ENCODE measurements at regions not wholly inside any gene's neighbourhood (a gene's known extent, or its start where the extent isn't known, plus 50 kb on each side); places are given as distances from the start of the nearest gene placed in this dataset.

- no peaks in the 10 kb centered on the region for H3K27me3 ChIP-seq
- H3K4me1 ChIP-seq (replicated peaks in 1 of 2) = no peaks in the 10 kb centered on the region
- no peak overlapping the region for H3K4me3 ChIP-seq
- intact Hi-C loops (cut with DNase I) = no loop called here
- no peak for DNase-seq
- no peak overlapping the region for H3K27ac ChIP-seq
- no peak for TF ChIP-seq CTCF (IDR thresholded peaks at IDR 0.05)
- no peak for TF ChIP-seq POLR2A (IDR thresholded peaks at IDR 0.05)
- no peaks in the 10 kb centered on the region for H3K9me3 ChIP-seq (replicated peaks in 1 of 3)
- H3K36me3 ChIP-seq (replicated peaks in 1 of 2) = no peaks in the 10 kb centered on the region
These were observed 286.8 kb upstream of the ANO3 start for GRCh38 chr11:26045082-26045481.

DNA sequence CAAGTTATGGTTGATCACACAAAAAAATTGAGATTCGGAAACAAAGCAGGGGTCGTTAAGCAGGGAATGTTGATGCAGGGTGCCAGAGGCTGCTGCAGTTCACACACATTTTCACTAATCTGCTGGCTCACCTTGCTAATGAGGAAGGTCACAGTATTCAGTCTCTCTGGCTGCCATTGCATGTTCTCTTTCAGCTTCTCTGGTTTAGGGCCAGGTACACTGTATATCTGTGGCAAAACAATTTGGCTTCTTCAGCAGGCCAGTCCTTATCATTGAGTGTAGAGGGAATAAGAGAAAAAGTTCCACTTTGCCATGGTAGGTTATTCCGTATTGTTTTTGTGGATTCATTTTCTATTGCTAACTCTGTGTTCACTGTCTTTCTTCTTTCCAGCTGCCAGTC is 283.7 kb upstream of the ANO3 start:
- Histone ChIP-seq H3K27me3 (no peaks in the 10 kb centered on the region), H3K4me3 (no peak overlapping the region), H3K27ac (no peak overlapping the region), H3K36me3 (replicated peaks in 1 of 2) (no peaks in the 10 kb centered on the region), H3K9me3 (replicated peaks in 1 of 3) (no peaks in the 10 kb centered on the region), H3K4me1 (replicated peaks in 1 of 2) (no peaks in the 10 kb centered on the region)
- 77 to 89% (median 83%) methylated on average over 3 of the region's 3 CpGs for whole genome bisulfite sequencing, 4 donors
- TF ChIP-seq CTCF (IDR thresholded peaks at IDR 0.05) = no peak
- TF ChIP-seq POLR2A (IDR thresholded peaks at IDR 0.05) = no peak
- intact Hi-C loops (cut with DNase I) = no loop called here
- no peak for DNase-seq

DNA sequence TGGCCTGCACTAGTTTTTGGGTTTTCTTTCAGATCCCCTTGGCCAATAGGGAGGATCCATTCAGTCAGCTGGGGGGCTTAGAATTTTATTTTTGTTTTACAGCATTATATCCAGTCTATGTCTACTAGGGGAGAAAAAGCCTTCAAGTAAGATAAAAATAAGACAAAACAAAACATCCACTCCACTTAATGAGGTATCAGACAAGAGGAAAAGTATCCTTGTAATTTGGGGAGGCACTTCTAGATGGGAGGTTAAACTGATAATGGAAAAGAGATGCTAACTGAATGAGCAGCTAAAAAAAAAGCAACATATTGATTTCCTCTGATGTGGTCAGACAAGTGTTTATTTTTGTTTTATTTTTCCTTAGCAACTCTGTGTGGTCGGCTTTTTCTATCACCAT is 278.0 kb upstream of the ANO3 start:
- no peaks in the 10 kb centered on the region for H3K27me3 ChIP-seq
- intact Hi-C loops (cut with DNase I) = no loop called here
- H3K9me3 ChIP-seq (replicated peaks in 1 of 3) = peaks cover 0 to 4% (median 0%) of the 10 kb centered on the region in 3 donors
- no peaks in the 10 kb centered on the region for H3K4me1 ChIP-seq (replicated peaks in 1 of 2)
- no peak overlapping the region for H3K27ac ChIP-seq
- WGBS, 4 donors = 61 to 70% (median 65%) methylated on average over 1 of the region's 1 CpG
- H3K36me3 ChIP-seq (replicated peaks in 1 of 2) = no peaks in the 10 kb centered on the region
- no peak for DNase-seq
- no peak overlapping the region for H3K4me3 ChIP-seq
- no peak for TF ChIP-seq CTCF (IDR thresholded peaks at IDR 0.05)
- TF ChIP-seq POLR2A (IDR thresholded peaks at IDR 0.05) = no peak

DNA sequence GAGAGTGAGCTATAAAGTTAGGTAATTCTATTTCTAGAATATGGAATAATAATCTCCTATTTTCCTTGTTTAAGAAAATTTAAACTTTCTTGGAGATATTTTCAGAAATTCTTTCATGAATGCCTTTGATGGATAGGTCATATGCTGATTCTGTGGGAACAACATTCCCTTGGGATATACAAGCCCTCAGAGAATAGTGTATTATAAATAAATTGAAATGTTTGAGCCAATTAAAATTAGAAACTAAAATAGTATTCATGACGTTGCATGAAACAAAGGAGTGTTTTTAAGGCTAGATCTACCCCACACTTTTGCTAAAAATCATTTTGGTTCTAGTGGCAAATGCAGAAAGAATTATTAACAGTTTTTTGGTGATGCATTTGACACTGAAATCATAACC is 269.3 kb upstream of the ANO3 start:
- no peak overlapping the region for H3K27ac ChIP-seq
- TF ChIP-seq POLR2A (IDR thresholded peaks at IDR 0.05) (no peak), CTCF (IDR thresholded peaks at IDR 0.05) (no peak)
- no peaks in the 10 kb centered on the region for H3K4me1 ChIP-seq (replicated peaks in 1 of 2)
- WGBS, 4 donors = 38 to 51% (median 45%) methylated on average over 1 of the region's 1 CpG
- no peak overlapping the region for H3K4me3 ChIP-seq
- no peaks in the 10 kb centered on the region for H3K36me3 ChIP-seq (replicated peaks in 1 of 2)
- H3K9me3 ChIP-seq (replicated peaks in 1 of 3) = peaks cover 0 to 4% (median 0%) of the 10 kb centered on the region in 3 donors
- no peak for DNase-seq
- H3K27me3 ChIP-seq = no peaks in the 10 kb centered on the region
- intact Hi-C loops (cut with DNase I) = no loop called here

All from adrenal gland (tissue), 9 donors.